ENCODE measurements at regions not wholly inside any gene's neighbourhood (a gene's known extent, or its start where the extent isn't known, plus 50 kb on each side); places are given as distances from the start of the nearest gene placed in this dataset.

DNA sequence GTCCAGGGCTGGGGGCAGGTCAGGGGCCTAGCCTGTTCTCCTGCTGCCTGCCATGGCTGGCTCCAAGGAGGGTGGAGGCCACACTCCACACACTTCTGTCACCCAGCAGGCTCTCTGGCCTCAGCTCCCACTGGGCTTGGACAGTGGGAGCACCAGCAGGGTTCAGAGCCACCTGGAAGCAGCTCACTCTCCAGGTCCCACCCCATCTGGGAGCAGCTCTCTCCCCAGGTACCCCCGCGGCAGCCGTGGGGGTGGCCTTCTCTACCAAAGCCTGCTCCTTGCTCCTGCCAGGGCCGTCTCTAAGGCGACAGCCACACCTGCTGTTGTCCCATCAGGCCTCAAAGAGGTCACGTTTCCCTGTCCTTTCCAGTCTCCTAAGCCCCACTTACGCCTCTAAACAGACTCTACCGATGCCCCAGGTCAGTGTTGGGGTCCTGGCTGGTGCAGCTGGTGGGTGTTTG, 142.5 kb upstream of the RET start:
- Histone ChIP-seq H3K4me3 (ENCODE audit: low read depth in 2 of 2, low read length in 2 of 2) (no peak overlapping the region), H3K36me3 (ENCODE audit: control insufficient read depth, insufficient read depth, low read length) (no peaks in the 10 kb centered on the region), H3K27me3 (ENCODE audit: control insufficient read depth, insufficient read depth, low read length) (no peaks in the 10 kb centered on the region), H3K4me1 (ENCODE audit: control insufficient read depth, insufficient read depth, low read length) (no peaks in the 10 kb centered on the region), H3K27ac (ENCODE audit: low read length) (no peak overlapping the region), H3K9me3 (ENCODE audit: control insufficient read depth, insufficient read depth, low read depth, low read length) (no peaks in the 10 kb centered on the region)
- no TSS peak for BruUV-seq (replicated peaks)
- ChIA-PET POLR2A (no interaction called here), CTCF (interaction anchor here (0.8 kb wide), 1 partner anchor 14 kb away, joined by 3 read pairs; no protein-coding TSS in a partner anchor)
- no peak for TF ChIP-seq POLR2AphosphoS5 (IDR thresholded peaks at IDR 0.05; ENCODE audit: low read depth, low read length)
- TF ChIP-seq TCF7L2 (IDR thresholded peaks at IDR 0.05; ENCODE audit: low read depth, low read length), result no peak
- TF ChIP-seq, protein P1, sequence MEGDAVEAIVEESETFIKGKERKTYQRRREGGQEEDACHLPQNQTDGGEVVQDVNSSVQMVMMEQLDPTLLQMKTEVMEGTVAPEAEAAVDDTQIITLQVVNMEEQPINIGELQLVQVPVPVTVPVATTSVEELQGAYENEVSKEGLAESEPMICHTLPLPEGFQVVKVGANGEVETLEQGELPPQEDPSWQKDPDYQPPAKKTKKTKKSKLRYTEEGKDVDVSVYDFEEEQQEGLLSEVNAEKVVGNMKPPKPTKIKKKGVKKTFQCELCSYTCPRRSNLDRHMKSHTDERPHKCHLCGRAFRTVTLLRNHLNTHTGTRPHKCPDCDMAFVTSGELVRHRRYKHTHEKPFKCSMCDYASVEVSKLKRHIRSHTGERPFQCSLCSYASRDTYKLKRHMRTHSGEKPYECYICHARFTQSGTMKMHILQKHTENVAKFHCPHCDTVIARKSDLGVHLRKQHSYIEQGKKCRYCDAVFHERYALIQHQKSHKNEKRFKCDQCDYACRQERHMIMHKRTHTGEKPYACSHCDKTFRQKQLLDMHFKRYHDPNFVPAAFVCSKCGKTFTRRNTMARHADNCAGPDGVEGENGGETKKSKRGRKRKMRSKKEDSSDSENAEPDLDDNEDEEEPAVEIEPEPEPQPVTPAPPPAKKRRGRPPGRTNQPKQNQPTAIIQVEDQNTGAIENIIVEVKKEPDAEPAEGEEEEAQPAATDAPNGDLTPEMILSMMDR (IDR thresholded peaks at IDR 0.05), result no peak
- TF ChIP-seq, protein P2, sequence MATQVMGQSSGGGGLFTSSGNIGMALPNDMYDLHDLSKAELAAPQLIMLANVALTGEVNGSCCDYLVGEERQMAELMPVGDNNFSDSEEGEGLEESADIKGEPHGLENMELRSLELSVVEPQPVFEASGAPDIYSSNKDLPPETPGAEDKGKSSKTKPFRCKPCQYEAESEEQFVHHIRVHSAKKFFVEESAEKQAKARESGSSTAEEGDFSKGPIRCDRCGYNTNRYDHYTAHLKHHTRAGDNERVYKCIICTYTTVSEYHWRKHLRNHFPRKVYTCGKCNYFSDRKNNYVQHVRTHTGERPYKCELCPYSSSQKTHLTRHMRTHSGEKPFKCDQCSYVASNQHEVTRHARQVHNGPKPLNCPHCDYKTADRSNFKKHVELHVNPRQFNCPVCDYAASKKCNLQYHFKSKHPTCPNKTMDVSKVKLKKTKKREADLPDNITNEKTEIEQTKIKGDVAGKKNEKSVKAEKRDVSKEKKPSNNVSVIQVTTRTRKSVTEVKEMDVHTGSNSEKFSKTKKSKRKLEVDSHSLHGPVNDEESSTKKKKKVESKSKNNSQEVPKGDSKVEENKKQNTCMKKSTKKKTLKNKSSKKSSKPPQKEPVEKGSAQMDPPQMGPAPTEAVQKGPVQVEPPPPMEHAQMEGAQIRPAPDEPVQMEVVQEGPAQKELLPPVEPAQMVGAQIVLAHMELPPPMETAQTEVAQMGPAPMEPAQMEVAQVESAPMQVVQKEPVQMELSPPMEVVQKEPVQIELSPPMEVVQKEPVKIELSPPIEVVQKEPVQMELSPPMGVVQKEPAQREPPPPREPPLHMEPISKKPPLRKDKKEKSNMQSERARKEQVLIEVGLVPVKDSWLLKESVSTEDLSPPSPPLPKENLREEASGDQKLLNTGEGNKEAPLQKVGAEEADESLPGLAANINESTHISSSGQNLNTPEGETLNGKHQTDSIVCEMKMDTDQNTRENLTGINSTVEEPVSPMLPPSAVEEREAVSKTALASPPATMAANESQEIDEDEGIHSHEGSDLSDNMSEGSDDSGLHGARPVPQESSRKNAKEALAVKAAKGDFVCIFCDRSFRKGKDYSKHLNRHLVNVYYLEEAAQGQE (IDR thresholded peaks at IDR 0.05; ENCODE audit: insufficient read depth in 1 of 2, low read depth in 2 of 2, low read length in 1 of 2), result no peak
- TF ChIP-seq SIN3A (IDR thresholded peaks at IDR 0.05; ENCODE audit: borderline replicate concordance, insufficient read depth, low read depth, low read length), result no peak
- ATAC-seq (peak; percentile 34; the same call in 1 of the 2 replicates), DNase-seq (ENCODE audit: low read depth, low spot score) (no peak)
- in situ Hi-C loops (cut with HindIII; ENCODE audit: low pct_unique_long_range_greater_than_20kb, low sequenced_read_pairs) (no loop called here), intact Hi-C loops (cut with micrococcal nuclease; ENCODE audit: unreplicated experiment) (no loop called here)

DNA sequence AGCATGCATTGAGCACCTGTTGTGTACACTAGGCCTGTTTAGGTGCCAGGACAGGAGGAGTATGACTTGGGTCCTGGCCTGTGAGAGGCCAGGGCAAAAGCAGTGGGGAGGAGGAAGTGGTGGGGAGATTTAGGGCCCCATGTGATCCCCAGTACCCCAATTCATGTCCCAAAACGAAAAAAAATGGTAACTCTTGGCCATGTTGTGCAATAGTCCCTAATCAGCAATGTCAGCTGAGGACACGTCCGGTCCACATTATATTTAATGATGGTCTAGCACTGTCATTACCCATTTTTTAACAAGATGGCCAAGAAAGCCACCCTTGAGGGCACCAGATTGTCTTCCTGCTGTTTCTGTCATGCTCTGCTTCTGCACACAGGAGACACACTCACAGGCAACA, 142.0 kb upstream of the RET start:
- ChIA-PET POLR2A (no interaction called here), CTCF (no interaction called here)
- ATAC-seq (no peak), DNase-seq (ENCODE audit: low read depth, low spot score) (no peak)
- in situ Hi-C loops (cut with HindIII; ENCODE audit: low pct_unique_long_range_greater_than_20kb, low sequenced_read_pairs) (no loop called here), intact Hi-C loops (cut with micrococcal nuclease; ENCODE audit: unreplicated experiment) (no loop called here)
- H3K36me3 ChIP-seq (ENCODE audit: control insufficient read depth, insufficient read depth, low read length), result no peaks in the 10 kb centered on the region
- H3K27ac ChIP-seq (ENCODE audit: low read length), result no peak overlapping the region
- no peak overlapping the region for H3K4me3 ChIP-seq (ENCODE audit: low read depth in 2 of 2, low read length in 2 of 2)
- H3K9me3 ChIP-seq (ENCODE audit: control insufficient read depth, insufficient read depth, low read depth, low read length), result no peaks in the 10 kb centered on the region
- no peak for TF ChIP-seq TCF7L2 (IDR thresholded peaks at IDR 0.05; ENCODE audit: low read depth, low read length)
- TF ChIP-seq SIN3A (IDR thresholded peaks at IDR 0.05; ENCODE audit: borderline replicate concordance, insufficient read depth, low read depth, low read length), result no peak
- TF ChIP-seq POLR2AphosphoS5 (IDR thresholded peaks at IDR 0.05; ENCODE audit: low read depth, low read length), result no peak
- TF ChIP-seq, protein P1 (IDR thresholded peaks at IDR 0.05), result no peak
- TF ChIP-seq, protein P2 (IDR thresholded peaks at IDR 0.05; ENCODE audit: insufficient read depth in 1 of 2, low read depth in 2 of 2, low read length in 1 of 2), result no peak
- no peaks in the 10 kb centered on the region for H3K4me1 ChIP-seq (ENCODE audit: control insufficient read depth, insufficient read depth, low read length)
- H3K27me3 ChIP-seq (ENCODE audit: control insufficient read depth, insufficient read depth, low read length), result no peaks in the 10 kb centered on the region
- BruUV-seq (replicated peaks), result no TSS peak
